GM10266 (cell line): ENCODE measurements at regions not wholly inside any gene's neighbourhood (a gene's known extent, or its start where the extent isn't known, plus 50 kb on each side); places are given as distances from the start of the nearest gene placed in this dataset.

Experiments used
- DNase-seq: peaks from one replicate; pipeline ENCODE4 v3.0.0; 2012; ENCODE audit errors: extremely low spot score
- CTCF ChIP-seq: IDR thresholded peaks from 2 replicates; pipeline ENCODE4 v1.5.1; 2012; ENCODE audit warnings: mild to moderate bottlenecking, low read depth; ENCODE audit not compliant: control insufficient read depth, insufficient read depth; ENCODE audit errors: missing control alignments

GRCh38 chr22:49525801-49526535, 301.7 kb downstream of the BRD1 start:
- no peak for TF ChIP-seq CTCF

GRCh38 chr22:49525360-49525759, 302.3 kb downstream of the BRD1 start:
- DNase-seq = no peak
- TF ChIP-seq CTCF = no peak

More at GRCh38 chr22:49525801-49526535, 301.7 kb downstream of the BRD1 start:
- no peak for DNase-seq

DNA sequence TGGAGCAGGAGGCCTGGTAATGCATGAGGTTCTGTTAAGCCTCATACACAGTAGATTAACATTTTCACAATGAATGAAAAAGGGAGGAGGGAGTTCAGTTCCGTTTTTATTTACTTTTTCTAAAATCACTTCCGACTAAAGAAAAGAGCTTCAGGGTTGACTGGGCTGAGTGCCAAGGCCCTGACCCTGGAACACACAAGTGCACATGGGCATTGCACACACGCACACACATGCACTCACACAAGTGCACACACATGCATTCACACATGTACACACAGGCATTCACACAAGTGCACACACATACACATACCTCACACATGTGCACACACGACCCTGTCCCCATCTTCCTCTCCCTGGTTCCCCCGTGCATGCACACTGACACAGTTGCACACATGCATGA, 303.3 kb downstream of the BRD1 start:
- DNase-seq = no peak
- TF ChIP-seq CTCF = no peak

- TF ChIP-seq CTCF = no peak
- no peak for DNase-seq
Measured at GRCh38 chr22:49523374-49524008, 304.2 kb downstream of the BRD1 start.

DNA sequence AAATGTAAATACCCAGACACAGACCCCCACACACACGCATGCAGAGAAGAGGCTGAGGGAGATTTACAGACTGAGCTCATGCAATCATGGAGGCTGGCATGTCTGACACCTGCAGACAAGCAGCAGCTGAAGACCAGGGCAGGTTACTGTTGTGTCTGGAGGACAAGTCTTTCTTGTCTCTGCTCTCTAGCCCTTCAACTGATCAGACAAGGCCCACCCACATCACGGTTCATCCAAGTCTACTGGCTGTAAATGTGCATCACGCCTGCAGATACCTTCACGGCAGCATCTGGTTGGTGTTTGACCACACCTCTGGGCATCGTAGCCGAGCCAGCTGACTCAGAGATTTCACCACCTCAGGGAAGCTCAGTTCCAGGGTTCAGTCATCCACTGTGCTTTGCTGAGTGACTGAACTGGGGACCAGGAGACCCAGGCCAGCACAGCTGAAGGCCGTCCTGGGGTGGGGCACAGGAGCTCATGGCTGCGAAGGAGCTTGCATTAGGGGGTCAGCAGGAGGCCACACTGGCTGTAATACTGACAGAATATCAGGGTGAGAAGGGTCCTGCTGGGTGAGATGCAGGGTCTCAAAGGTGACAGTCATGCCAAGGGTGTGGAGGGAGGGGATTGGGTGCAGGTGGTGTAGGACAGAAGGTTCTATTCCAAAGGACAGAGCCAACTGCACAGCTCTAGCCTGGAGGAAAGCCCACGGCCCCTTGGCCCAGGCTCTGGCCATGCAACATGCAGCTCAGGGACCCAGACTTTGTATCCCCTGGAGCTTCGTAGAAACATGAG, 304.9 kb downstream of the BRD1 start:
- no peak for DNase-seq
- TF ChIP-seq CTCF = no peak

DNA sequence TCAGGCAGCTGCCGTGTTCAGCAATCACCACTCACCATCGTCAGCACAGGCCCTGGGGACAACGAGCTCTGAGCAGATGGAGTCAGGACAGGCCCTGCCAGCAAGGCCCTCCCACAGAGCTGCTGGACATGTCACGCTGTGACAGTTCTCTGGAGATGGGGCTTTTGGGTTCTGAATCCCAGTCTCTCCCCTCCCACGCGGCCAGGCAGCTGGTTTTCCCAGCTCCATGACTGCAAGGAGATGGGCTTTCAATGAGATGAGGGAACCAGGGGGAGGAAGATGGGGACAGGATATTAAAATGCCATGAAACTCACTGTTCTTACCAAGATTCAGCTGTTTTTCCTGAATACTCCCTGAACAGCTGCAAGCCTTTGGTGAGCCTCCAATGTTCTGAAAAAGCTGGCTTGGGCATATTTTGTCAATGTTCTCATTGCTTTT, 305.9 kb downstream of the BRD1 start:
- no peak for TF ChIP-seq CTCF
- DNase-seq = no peak
